ENCODE measurements at regions not wholly inside any gene's neighbourhood (a gene's known extent, or its start where the extent isn't known, plus 50 kb on each side); places are given as distances from the start of the nearest gene placed in this dataset.

- no peak for TF ChIP-seq EZH2phosphoT487 (conservative IDR thresholded peaks at IDR 0.05; ENCODE audit: low read length)
- TF ChIP-seq, protein P1, sequence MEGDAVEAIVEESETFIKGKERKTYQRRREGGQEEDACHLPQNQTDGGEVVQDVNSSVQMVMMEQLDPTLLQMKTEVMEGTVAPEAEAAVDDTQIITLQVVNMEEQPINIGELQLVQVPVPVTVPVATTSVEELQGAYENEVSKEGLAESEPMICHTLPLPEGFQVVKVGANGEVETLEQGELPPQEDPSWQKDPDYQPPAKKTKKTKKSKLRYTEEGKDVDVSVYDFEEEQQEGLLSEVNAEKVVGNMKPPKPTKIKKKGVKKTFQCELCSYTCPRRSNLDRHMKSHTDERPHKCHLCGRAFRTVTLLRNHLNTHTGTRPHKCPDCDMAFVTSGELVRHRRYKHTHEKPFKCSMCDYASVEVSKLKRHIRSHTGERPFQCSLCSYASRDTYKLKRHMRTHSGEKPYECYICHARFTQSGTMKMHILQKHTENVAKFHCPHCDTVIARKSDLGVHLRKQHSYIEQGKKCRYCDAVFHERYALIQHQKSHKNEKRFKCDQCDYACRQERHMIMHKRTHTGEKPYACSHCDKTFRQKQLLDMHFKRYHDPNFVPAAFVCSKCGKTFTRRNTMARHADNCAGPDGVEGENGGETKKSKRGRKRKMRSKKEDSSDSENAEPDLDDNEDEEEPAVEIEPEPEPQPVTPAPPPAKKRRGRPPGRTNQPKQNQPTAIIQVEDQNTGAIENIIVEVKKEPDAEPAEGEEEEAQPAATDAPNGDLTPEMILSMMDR (IDR thresholded peaks at IDR 0.05; ENCODE audit: insufficient read depth, low read length, poor library complexity, severe bottlenecking): no peak
Observed at GRCh38 chr12:107521826-107522355, 163.7 kb upstream of the PWP1 start.

Data from SU-DHL-6 (cell line).